Uterus (tissue), 2 donors: ENCODE measurements at regions not wholly inside any gene's neighbourhood (a gene's known extent, or its start where the extent isn't known, plus 50 kb on each side); places are given as distances from the start of the nearest gene placed in this dataset.

Experiments used
- CTCF ChIP-seq, 4 experiments: fragments of 200-600 bp in 2 of 4; fragments of 450-650 bp in 2 of 4; sonication (generic) in 2 of 4; IDR thresholded peaks; one replicate each; pipeline ENCODE4 v1.5.1; 2016 to 2019; ENCODE audit warnings: antibody characterized with exemption in 4 of 4, mild to moderate bottlenecking in 2 of 4, moderate library complexity in 1 of 4
- POLR2A ChIP-seq, 2 donors: fragments of 450-650 bp; IDR thresholded peaks; one replicate each; pipeline ENCODE4 v1.6.1; 2016; ENCODE audit warnings: antibody characterized with exemption in 2 of 2, mild to moderate bottlenecking in 1 of 2, moderate library complexity in 1 of 2

GRCh38 chr15:77715860-77716259 is 83.1 kb upstream of the LINGO1 start:
- TF ChIP-seq CTCF (IDR thresholded peaks at IDR 0.05) (no peak), POLR2A (IDR thresholded peaks at IDR 0.05) (no peak)
